Activated CD4-positive, alpha-beta T cell treated with anti-CD3 and anti-CD28 coated beads, Interleukin-2, amount 50 U/mL, for 16 hours (primary cell): ENCODE measurements at regions not wholly inside any gene's neighbourhood (a gene's known extent, or its start where the extent isn't known, plus 50 kb on each side); places are given as distances from the start of the nearest gene placed in this dataset.

Experiments
- DNase-seq: peaks from one replicate; pipeline ENCODE4 v3.0.0-alpha.2; 2020

- no peak for DNase-seq
These were observed 309.9 kb downstream of the CHRM3 start for GRCh38 chr1:239696317-239696716.

- DNase-seq, result no peak
These were observed 314.3 kb downstream of the CHRM3 start for GRCh38 chr1:239700667-239701066.

GRCh38 chr1:239703075-239703474 lies 316.7 kb downstream of the CHRM3 start:
- DNase-seq, result peak; percentile 56

- no peak for DNase-seq
These were observed 320.0 kb downstream of the CHRM3 start for GRCh38 chr1:239706245-239706892.

- DNase-seq, result no peak
These were observed 321.2 kb downstream of the CHRM3 start for GRCh38 chr1:239707615-239708014.

- DNase-seq, result no peak
These were observed 322.3 kb downstream of the CHRM3 start for GRCh38 chr1:239708622-239709021.

- no peak for DNase-seq
These were observed 325.4 kb downstream of the CHRM3 start for GRCh38 chr1:239711768-239712167.

- peak; percentile 55 for DNase-seq
These were observed 330.9 kb downstream of the CHRM3 start for GRCh38 chr1:239717097-239717917.

GRCh38 chr1:239717918-239718184 lies 331.5 kb downstream of the CHRM3 start:
- DNase-seq, result no peak

- DNase-seq, result peak; percentile 54
These were observed 332.2 kb downstream of the CHRM3 start for GRCh38 chr1:239718571-239718970.

- peak; percentile 91 for DNase-seq
These were observed 332.7 kb downstream of the CHRM3 start for GRCh38 chr1:239718997-239719628.

GRCh38 chr1:239719642-239720258 lies 333.4 kb downstream of the CHRM3 start:
- peak; percentile 88 for DNase-seq

- peak; percentile 71 for DNase-seq
These were observed 335.7 kb downstream of the CHRM3 start for GRCh38 chr1:239722035-239722434.

GRCh38 chr1:239723776-239724367 lies 337.5 kb downstream of the CHRM3 start:
- DNase-seq, result no peak

GRCh38 chr1:239725371-239725770 lies 339.0 kb downstream of the CHRM3 start:
- DNase-seq, result no peak

GRCh38 chr1:239725933-239726332 lies 339.6 kb downstream of the CHRM3 start:
- no peak for DNase-seq

GRCh38 chr1:239730378-239730777 lies 344.0 kb downstream of the CHRM3 start:
- no peak for DNase-seq

- no peak for DNase-seq
These were observed 344.8 kb downstream of the CHRM3 start for GRCh38 chr1:239731082-239731748.

GRCh38 chr1:239732770-239733169 lies 346.4 kb downstream of the CHRM3 start:
- no peak for DNase-seq

- no peak for DNase-seq
These were observed 347.6 kb downstream of the CHRM3 start for GRCh38 chr1:239733995-239734394.

- no peak for DNase-seq
These were observed 348.7 kb downstream of the CHRM3 start for GRCh38 chr1:239735111-239735510.

GRCh38 chr1:239736479-239736878 lies 350.1 kb downstream of the CHRM3 start:
- DNase-seq, result no peak

GRCh38 chr1:239739375-239739774 lies 352.3 kb upstream of the FMN2 start:
- no peak for DNase-seq
